Ishikawa (cell line): ENCODE measurements at regions not wholly inside any gene's neighbourhood (a gene's known extent, or its start where the extent isn't known, plus 50 kb on each side); places are given as distances from the start of the nearest gene placed in this dataset.

ENCODE experiments used
- CEBPB ChIP-seq: IDR thresholded peaks from 2 replicates; pipeline ENCODE4 v1.6.1; 2012
- CREB1 ChIP-seq: IDR thresholded peaks from 2 replicates; pipeline ENCODE4 v1.6.1; 2012; ENCODE audit warnings: low read depth
- EGR1 ChIP-seq: IDR thresholded peaks from 2 replicates; pipeline ENCODE4 v1.6.1; 2012
- EP300 ChIP-seq: IDR thresholded peaks from 2 replicates; pipeline ENCODE4 v1.6.1; 2012; ENCODE audit warnings: borderline replicate concordance
- FOXM1 ChIP-seq: IDR thresholded peaks from 2 replicates; pipeline ENCODE4 v1.6.1; 2012; ENCODE audit warnings: low read depth, borderline replicate concordance
- NFIC ChIP-seq: IDR thresholded peaks from 2 replicates; pipeline ENCODE4 v1.6.1; 2012
- RAD21 ChIP-seq: IDR thresholded peaks from 2 replicates; pipeline ENCODE4 v1.6.1; 2012; ENCODE audit warnings: low read depth
- TAF1 ChIP-seq: IDR thresholded peaks from 2 replicates; pipeline ENCODE4 v1.6.1; 2012; ENCODE audit warnings: low read depth, mild to moderate bottlenecking
- TCF12 ChIP-seq: IDR thresholded peaks from 2 replicates; pipeline ENCODE4 v1.6.1; 2012; ENCODE audit warnings: low read depth
- TEAD4 ChIP-seq: IDR thresholded peaks from 2 replicates; pipeline ENCODE4 v1.6.1; 2012
- USF1 ChIP-seq: IDR thresholded peaks from 2 replicates; pipeline ENCODE4 v1.6.1; 2012
- YY1 ChIP-seq: IDR thresholded peaks from 2 replicates; pipeline ENCODE4 v1.6.1; 2012; ENCODE audit warnings: low read depth
- ZBTB7A ChIP-seq: IDR thresholded peaks from 2 replicates; pipeline ENCODE4 v1.6.1; 2012; ENCODE audit warnings: low read depth
- TF ChIP-seq, protein P1 (sequence below): IDR thresholded peaks from 2 replicates; pipeline ENCODE4 v1.6.1; 2012
- TF ChIP-seq, protein P2 (sequence below): IDR thresholded peaks from 2 replicates; pipeline ENCODE4 v1.6.1; 2012; ENCODE audit warnings: low read depth, mild to moderate bottlenecking

DNA sequence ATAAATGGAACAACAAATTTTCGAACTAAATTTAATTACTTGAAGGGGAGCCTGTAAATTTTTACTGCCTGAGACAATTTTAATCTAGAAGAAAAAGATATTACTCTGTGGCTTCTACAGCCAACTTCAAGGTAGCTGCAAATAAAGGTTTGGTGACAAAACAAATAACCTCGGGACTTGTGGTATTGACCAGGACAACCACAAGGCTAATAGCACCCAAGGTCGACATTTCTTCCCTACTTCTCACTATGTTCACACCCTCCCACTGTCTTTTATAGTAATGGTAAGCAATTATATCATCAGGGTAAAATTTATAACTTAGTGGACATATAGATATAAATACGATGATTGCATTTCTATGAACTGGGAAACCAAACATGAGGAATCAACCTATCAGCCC is 67.9 kb upstream of the SPINK5 start:
- TF ChIP-seq EP300 = no peak
- TF ChIP-seq RAD21 = no peak
- no peak for TF ChIP-seq NFIC
- no peak for TF ChIP-seq TAF1
- no peak for TF ChIP-seq ZBTB7A

DNA sequence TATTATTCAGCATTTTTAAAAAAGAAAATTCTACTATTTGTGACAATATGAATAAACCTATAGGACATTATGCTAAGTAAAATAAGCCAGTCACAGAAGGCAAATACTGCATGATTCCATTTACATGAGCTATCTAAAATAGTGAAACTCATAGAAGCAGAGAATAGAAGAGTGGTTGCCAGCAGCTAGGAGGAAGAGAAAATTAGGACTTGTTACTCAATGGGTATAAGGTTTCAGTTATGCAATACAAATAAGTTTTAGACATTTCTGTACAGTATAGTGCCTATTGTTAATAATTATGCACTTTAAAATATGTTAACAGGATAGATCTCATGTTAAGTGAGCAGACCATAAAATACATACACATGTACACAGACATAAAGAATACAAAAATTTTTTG is 73.8 kb upstream of the SPINK5 start:
- no peak for TF ChIP-seq CREB1
- no peak for TF ChIP-seq YY1
- TF ChIP-seq, protein P1, sequence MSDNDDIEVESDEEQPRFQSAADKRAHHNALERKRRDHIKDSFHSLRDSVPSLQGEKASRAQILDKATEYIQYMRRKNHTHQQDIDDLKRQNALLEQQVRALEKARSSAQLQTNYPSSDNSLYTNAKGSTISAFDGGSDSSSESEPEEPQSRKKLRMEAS = no peak

DNA sequence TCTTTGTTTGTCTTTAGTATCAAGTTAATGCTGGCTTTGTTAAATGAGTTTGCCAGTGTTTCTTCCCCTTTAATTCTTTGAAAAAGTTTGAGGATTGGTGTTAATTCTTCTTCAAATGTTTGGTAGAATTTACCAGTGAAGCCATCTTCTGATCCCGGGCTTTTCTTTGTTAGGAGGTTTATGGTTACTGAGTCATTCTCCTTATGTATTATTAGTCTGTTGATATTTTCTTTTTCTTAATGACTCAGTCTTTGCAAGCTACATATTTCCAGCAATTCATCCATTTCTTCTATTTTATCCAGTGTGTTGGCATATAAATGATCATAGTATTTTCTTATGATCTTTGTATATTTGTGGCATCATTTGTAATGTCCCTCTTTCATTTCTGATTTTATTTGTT is 74.5 kb upstream of the SPINK5 start:
- TF ChIP-seq TCF12 (no peak), USF1 (no peak), YY1 (no peak), RAD21 (no peak), CEBPB (no peak), TAF1 (no peak)
- TF ChIP-seq, protein P1 = no peak

DNA sequence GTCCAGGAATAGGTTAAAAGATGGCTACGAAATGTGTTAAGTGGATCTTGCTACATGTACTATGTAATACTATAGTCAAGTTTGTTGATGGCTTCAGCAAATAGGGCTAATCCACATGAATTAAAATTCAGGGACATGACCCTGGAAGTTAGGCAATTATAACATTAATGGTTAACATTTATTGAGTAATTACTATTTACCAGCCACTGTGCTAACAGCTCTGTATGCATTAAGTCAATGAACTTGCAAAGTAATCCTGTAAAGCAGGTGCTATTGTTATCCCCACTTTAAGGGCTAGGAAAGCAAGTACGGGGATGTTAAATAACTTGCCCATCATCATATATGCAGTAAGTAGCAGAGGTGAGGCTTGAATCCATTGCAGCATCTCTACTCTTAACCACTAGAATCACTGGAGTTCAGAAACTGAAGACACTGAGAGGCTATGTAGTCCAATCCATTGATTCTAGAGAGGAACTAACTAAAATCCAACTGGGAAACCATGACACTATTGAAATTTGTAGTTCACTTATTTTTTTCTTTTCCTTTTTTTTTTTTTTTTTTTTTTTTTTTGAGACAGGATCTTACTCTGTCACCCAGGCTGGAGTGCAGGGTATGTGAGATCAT is 77.5 kb upstream of the SPINK5 start:
- TF ChIP-seq CEBPB = no peak
- TF ChIP-seq, protein P1 = no peak
- TF ChIP-seq CREB1 = no peak
- TF ChIP-seq, protein P2, sequence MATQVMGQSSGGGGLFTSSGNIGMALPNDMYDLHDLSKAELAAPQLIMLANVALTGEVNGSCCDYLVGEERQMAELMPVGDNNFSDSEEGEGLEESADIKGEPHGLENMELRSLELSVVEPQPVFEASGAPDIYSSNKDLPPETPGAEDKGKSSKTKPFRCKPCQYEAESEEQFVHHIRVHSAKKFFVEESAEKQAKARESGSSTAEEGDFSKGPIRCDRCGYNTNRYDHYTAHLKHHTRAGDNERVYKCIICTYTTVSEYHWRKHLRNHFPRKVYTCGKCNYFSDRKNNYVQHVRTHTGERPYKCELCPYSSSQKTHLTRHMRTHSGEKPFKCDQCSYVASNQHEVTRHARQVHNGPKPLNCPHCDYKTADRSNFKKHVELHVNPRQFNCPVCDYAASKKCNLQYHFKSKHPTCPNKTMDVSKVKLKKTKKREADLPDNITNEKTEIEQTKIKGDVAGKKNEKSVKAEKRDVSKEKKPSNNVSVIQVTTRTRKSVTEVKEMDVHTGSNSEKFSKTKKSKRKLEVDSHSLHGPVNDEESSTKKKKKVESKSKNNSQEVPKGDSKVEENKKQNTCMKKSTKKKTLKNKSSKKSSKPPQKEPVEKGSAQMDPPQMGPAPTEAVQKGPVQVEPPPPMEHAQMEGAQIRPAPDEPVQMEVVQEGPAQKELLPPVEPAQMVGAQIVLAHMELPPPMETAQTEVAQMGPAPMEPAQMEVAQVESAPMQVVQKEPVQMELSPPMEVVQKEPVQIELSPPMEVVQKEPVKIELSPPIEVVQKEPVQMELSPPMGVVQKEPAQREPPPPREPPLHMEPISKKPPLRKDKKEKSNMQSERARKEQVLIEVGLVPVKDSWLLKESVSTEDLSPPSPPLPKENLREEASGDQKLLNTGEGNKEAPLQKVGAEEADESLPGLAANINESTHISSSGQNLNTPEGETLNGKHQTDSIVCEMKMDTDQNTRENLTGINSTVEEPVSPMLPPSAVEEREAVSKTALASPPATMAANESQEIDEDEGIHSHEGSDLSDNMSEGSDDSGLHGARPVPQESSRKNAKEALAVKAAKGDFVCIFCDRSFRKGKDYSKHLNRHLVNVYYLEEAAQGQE = no peak
- no peak for TF ChIP-seq USF1
- TF ChIP-seq NFIC = no peak
- no peak for TF ChIP-seq TCF12
- no peak for TF ChIP-seq YY1
- TF ChIP-seq EGR1 = no peak
- no peak for TF ChIP-seq ZBTB7A
- no peak for TF ChIP-seq TEAD4
- no peak for TF ChIP-seq RAD21
- no peak for TF ChIP-seq EP300
- no peak for TF ChIP-seq TAF1

DNA sequence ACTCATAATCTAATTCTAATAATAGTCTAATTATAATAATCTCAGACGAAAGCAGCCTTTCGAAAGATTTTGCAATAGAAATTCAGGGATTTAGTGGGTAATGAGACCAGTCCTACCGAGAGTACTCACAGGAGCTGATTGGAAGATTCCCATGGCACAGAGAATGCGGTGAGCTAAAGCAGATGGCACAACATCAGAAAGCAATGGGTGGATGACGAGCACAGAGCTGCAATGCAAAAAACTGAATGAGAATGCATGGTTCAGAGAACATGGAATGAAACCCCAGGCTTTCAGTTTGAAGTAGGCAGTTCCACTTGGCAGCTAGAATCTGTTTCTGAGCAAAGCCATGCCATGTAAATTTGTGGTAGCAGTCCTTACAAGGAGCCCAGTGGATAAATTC is 78.2 kb upstream of the SPINK5 start:
- TF ChIP-seq USF1 (no peak), ZBTB7A (no peak), TEAD4 (no peak), TCF12 (no peak), FOXM1 (no peak), TAF1 (no peak)
- TF ChIP-seq, protein P2 = no peak

GRCh38 chr5:147983742-147984141 is 77.4 kb upstream of the C5orf46 start:
- no peak for TF ChIP-seq RAD21
- TF ChIP-seq USF1 = no peak
- TF ChIP-seq NFIC = no peak
- no peak for TF ChIP-seq TCF12
- no peak for TF ChIP-seq ZBTB7A
- TF ChIP-seq EGR1 = no peak
- no peak for TF ChIP-seq FOXM1
